ENCODE measurements at regions not wholly inside any gene's neighbourhood (a gene's known extent, or its start where the extent isn't known, plus 50 kb on each side); places are given as distances from the start of the nearest gene placed in this dataset.
"Not testable (repeated sequence)": the region's sequence is repeated elsewhere in the genome, so short reads cannot be mapped to it uniquely, and the experiment has no call there.

- in situ Hi-C loops (cut with MboI; ENCODE audit: low sequenced_read_pairs, unreplicated experiment), result no loop called here
- no peak for TF ChIP-seq CTCF (IDR thresholded peaks at IDR 0.05; ENCODE audit: borderline replicate concordance, control extremely low read depth, extremely low read depth, insufficient read depth, missing control alignments)
- DNase-seq (ENCODE audit: low spot score), result no peak
Observed at GRCh38 chr9:78407636-78408312, 110.8 kb downstream of the PSAT1 start.

GRCh38 chr9:78408388-78408787 is 111.5 kb downstream of the PSAT1 start:
- no peak for TF ChIP-seq CTCF (IDR thresholded peaks at IDR 0.05; ENCODE audit: borderline replicate concordance, control extremely low read depth, extremely low read depth, insufficient read depth, missing control alignments)
- in situ Hi-C loops (cut with MboI; ENCODE audit: low sequenced_read_pairs, unreplicated experiment), result no loop called here
- no peak for DNase-seq (ENCODE audit: low spot score)

- DNase-seq (ENCODE audit: low spot score); in situ Hi-C loops (cut with MboI; ENCODE audit: low sequenced_read_pairs, unreplicated experiment): not testable (repeated sequence)
Observed at GRCh38 chr9:78409928-78410510, 113.1 kb downstream of the PSAT1 start.

- no peak for TF ChIP-seq CTCF (IDR thresholded peaks at IDR 0.05; ENCODE audit: borderline replicate concordance, control extremely low read depth, extremely low read depth, insufficient read depth, missing control alignments)
- no peak for DNase-seq (ENCODE audit: low spot score)
- in situ Hi-C loops (cut with MboI; ENCODE audit: low sequenced_read_pairs, unreplicated experiment), result no loop called here
Observed at GRCh38 chr9:78422309-78422708, 125.4 kb downstream of the PSAT1 start.

- no peak for TF ChIP-seq CTCF (IDR thresholded peaks at IDR 0.05; ENCODE audit: borderline replicate concordance, control extremely low read depth, extremely low read depth, insufficient read depth, missing control alignments)
- in situ Hi-C loops (cut with MboI; ENCODE audit: low sequenced_read_pairs, unreplicated experiment), result no loop called here
- no peak for DNase-seq (ENCODE audit: low spot score)
Observed at GRCh38 chr9:78424299-78424698, 127.4 kb downstream of the PSAT1 start.

- no peak for TF ChIP-seq CTCF (IDR thresholded peaks at IDR 0.05; ENCODE audit: borderline replicate concordance, control extremely low read depth, extremely low read depth, insufficient read depth, missing control alignments)
- in situ Hi-C loops (cut with MboI; ENCODE audit: low sequenced_read_pairs, unreplicated experiment), result no loop called here
- no peak for DNase-seq (ENCODE audit: low spot score)
Observed at GRCh38 chr9:78428640-78429039, 131.7 kb downstream of the PSAT1 start.

- in situ Hi-C loops (cut with MboI; ENCODE audit: low sequenced_read_pairs, unreplicated experiment), result no loop called here
- no peak for DNase-seq (ENCODE audit: low spot score)
- no peak for TF ChIP-seq CTCF (IDR thresholded peaks at IDR 0.05; ENCODE audit: borderline replicate concordance, control extremely low read depth, extremely low read depth, insufficient read depth, missing control alignments)
Observed at GRCh38 chr9:78430387-78430786, 133.5 kb downstream of the PSAT1 start.

GRCh38 chr9:78431039-78431438 is 134.1 kb downstream of the PSAT1 start:
- in situ Hi-C loops (cut with MboI; ENCODE audit: low sequenced_read_pairs, unreplicated experiment); DNase-seq (ENCODE audit: low spot score): not testable (repeated sequence)
